H9 (cell line): ENCODE measurements at regions not wholly inside any gene's neighbourhood (a gene's known extent, or its start where the extent isn't known, plus 50 kb on each side); places are given as distances from the start of the nearest gene placed in this dataset.

Experiments used
- DNase-seq: peaks from one replicate; pipeline ENCODE4 v3.0.0-alpha.2; 2017
- H2AFZ ChIP-seq: one replicate; pipeline ENCODE4 v1.6.1; 2013; ENCODE audit warnings: mild to moderate bottlenecking, low read length, control low read depth, moderate library complexity
- H2AK5ac ChIP-seq: 2 replicates; pipeline ENCODE4 v1.6.1; 2013; ENCODE audit warnings: low read length, control low read depth, mixed read lengths; ENCODE audit not compliant: insufficient read length
- H2BK120ac ChIP-seq: one replicate; pipeline ENCODE4 v1.6.1; 2013; ENCODE audit warnings: low read depth, mild to moderate bottlenecking, low read length, control low read depth, inconsistent platforms; ENCODE audit not compliant: poor library complexity, severe bottlenecking
- H2BK12ac ChIP-seq: 2 replicates; pipeline ENCODE4 v1.6.1; 2013; ENCODE audit warnings: low read length, control low read depth, mixed read lengths, low read depth; ENCODE audit not compliant: insufficient read length
- H2BK15ac ChIP-seq: 2 replicates; pipeline ENCODE4 v1.6.1; 2013; ENCODE audit warnings: low read depth, low read length, control low read depth
- H2BK20ac ChIP-seq: one replicate; pipeline ENCODE4 v1.6.1; 2013; ENCODE audit warnings: low read depth, mild to moderate bottlenecking, low read length, control low read depth, inconsistent platforms; ENCODE audit not compliant: poor library complexity, severe bottlenecking
- H2BK5ac ChIP-seq: 2 replicates; pipeline ENCODE4 v1.6.1; 2013; ENCODE audit warnings: low read length, control low read depth, mixed read lengths; ENCODE audit not compliant: insufficient read length
- H3K14ac ChIP-seq: 2 replicates; pipeline ENCODE4 v1.6.1; 2013; ENCODE audit warnings: low read length, control low read depth; ENCODE audit not compliant: insufficient read depth
- H3K18ac ChIP-seq: 2 replicates; pipeline ENCODE4 v1.6.1; 2013; ENCODE audit warnings: low read depth, mild to moderate bottlenecking, mixed read lengths, low read length, control low read depth; ENCODE audit not compliant: insufficient read length
- H3K23ac ChIP-seq: 2 replicates; pipeline ENCODE4 v1.6.1; 2013; ENCODE audit warnings: low read length, control low read depth, mixed read lengths, low read depth; ENCODE audit not compliant: insufficient read length
- H3K23me2 ChIP-seq: 2 replicates; pipeline ENCODE4 v1.6.1; 2013; ENCODE audit warnings: low read depth, mild to moderate bottlenecking, mixed read lengths, low read length, control low read depth; ENCODE audit not compliant: insufficient read length, poor library complexity, severe bottlenecking
- H3K27ac ChIP-seq: 2 replicates; pipeline ENCODE4 v1.5.1; 2013; ENCODE audit warnings: low read length, control low read depth, mixed read lengths, low read depth; ENCODE audit not compliant: insufficient read length
- H3K27me3 ChIP-seq: 2 replicates; pipeline ENCODE4 v1.6.1; 2013; ENCODE audit warnings: low read length, control low read depth, inconsistent platforms; ENCODE audit not compliant: insufficient read depth
- H3K4ac ChIP-seq: 2 replicates; pipeline ENCODE4 v1.6.1; 2013; ENCODE audit warnings: low read depth, mild to moderate bottlenecking, control low read depth, inconsistent platforms, low read length, moderate library complexity
- H3K4me1 ChIP-seq: 2 replicates; pipeline ENCODE4 v1.6.1; 2013; ENCODE audit warnings: low read length, control low read depth, inconsistent platforms; ENCODE audit not compliant: insufficient read depth
- H3K4me2 ChIP-seq: 2 replicates; pipeline ENCODE4 v1.6.1; 2013; ENCODE audit warnings: low read length, control low read depth, mixed read lengths; ENCODE audit not compliant: insufficient read length, insufficient read depth
- H3K56ac ChIP-seq: 2 replicates; pipeline ENCODE4 v1.6.1; 2013; ENCODE audit warnings: low read depth, mild to moderate bottlenecking, mixed read lengths, low read length, control low read depth; ENCODE audit not compliant: insufficient read length
- H3K79me1 ChIP-seq: 2 replicates; pipeline ENCODE4 v1.6.1; 2013; ENCODE audit warnings: low read depth, mild to moderate bottlenecking, moderate library complexity, low read length, control low read depth, inconsistent platforms; ENCODE audit not compliant: insufficient read depth, poor library complexity, severe bottlenecking
- H3K79me2 ChIP-seq: 2 replicates; pipeline ENCODE4 v1.6.1; 2013; ENCODE audit warnings: low read length, control low read depth, inconsistent platforms; ENCODE audit not compliant: insufficient read depth
- H3K9ac ChIP-seq: 2 replicates; pipeline ENCODE4 v1.6.1; 2013; ENCODE audit warnings: low read length, control low read depth, mixed read lengths; ENCODE audit not compliant: insufficient read length; ENCODE audit errors: extremely low read depth
- H3K9me3 ChIP-seq: one replicate; pipeline ENCODE4 v1.6.1; 2013; ENCODE audit warnings: low read depth, low read length, inconsistent platforms; ENCODE audit not compliant: control insufficient read depth
- H3T11ph ChIP-seq: one replicate; pipeline ENCODE4 v1.6.1; 2013; ENCODE audit warnings: mild to moderate bottlenecking, low read length, control low read depth, inconsistent platforms
- H4K20me1 ChIP-seq: one replicate; pipeline ENCODE4 v1.6.1; 2013; ENCODE audit not compliant: control insufficient read depth, insufficient read length, insufficient read depth
- H4K5ac ChIP-seq: 2 replicates; pipeline ENCODE4 v1.6.1; 2013; ENCODE audit warnings: low read depth, mild to moderate bottlenecking, mixed read lengths, low read length, control low read depth; ENCODE audit not compliant: insufficient read length
- H4K8ac ChIP-seq: replicated peaks from 2 replicates; pipeline ENCODE4 v1.6.1; 2013; ENCODE audit warnings: low read length, control low read depth, mixed read lengths, low read depth; ENCODE audit not compliant: insufficient read length
- H4K91ac ChIP-seq: 2 replicates; pipeline ENCODE4 v1.6.1; 2013; ENCODE audit warnings: low read depth, mild to moderate bottlenecking, moderate library complexity, mixed read lengths, low read length, control low read depth; ENCODE audit not compliant: insufficient read length
- H3K27ac Mint-ChIP-seq, 3 experiments: 2 replicates in 2 of 3; 3 replicates in 1 of 3; pipeline ENCODE4 v1.8.0; 2020 to 2021; ENCODE audit warnings: mixed read lengths in 3 of 3, mild to moderate bottlenecking in 1 of 3, moderate library complexity in 1 of 3
- H3K27me3 Mint-ChIP-seq: 2 replicates; pipeline ENCODE4 v1.8.0; 2021; ENCODE audit warnings: low read depth, mild to moderate bottlenecking, moderate library complexity, mixed read lengths
- H3K36me3 Mint-ChIP-seq, 3 experiments: 2 replicates in 2 of 3; 3 replicates in 1 of 3; pipeline ENCODE4 v1.8.0; 2020 to 2021; ENCODE audit warnings: low read depth in 3 of 3, mixed read lengths in 3 of 3; ENCODE audit not compliant: insufficient read depth in 1 of 3
- H3K4me1 Mint-ChIP-seq, 2 experiments: 2 replicates each; pipeline ENCODE4 v1.8.0; 2020; ENCODE audit warnings: mixed read lengths in 2 of 2
- H3K4me3 Mint-ChIP-seq, 2 experiments: 2 replicates in 1 of 2; 3 replicates in 1 of 2; pipeline ENCODE4 v1.8.0; 2020 to 2021; ENCODE audit warnings: mild to moderate bottlenecking in 2 of 2, mixed read lengths in 2 of 2, moderate library complexity in 1 of 2
- H3K9me3 Mint-ChIP-seq, 2 experiments: 2 replicates in 1 of 2; 3 replicates in 1 of 2; pipeline ENCODE4 v1.8.0; 2020; ENCODE audit warnings: mild to moderate bottlenecking in 2 of 2, mixed read lengths in 2 of 2, moderate library complexity in 1 of 2
- CTCF ChIP-seq: fragments of 200-600 bp; sonication (generic); conservative IDR thresholded peaks from 3 replicates; pipeline ENCODE4 v1.8.0; 2021; ENCODE audit warnings: antibody characterized with exemption, mild to moderate bottlenecking
- WGBS: extraction: QIAGEN DNeasy Blood & Tissue Kit; methylation state at CpG from one replicate; pipeline ENCODE4 v1.1.7; 2013; ENCODE audit warnings: missing lambda C conversion rate, low lambda C conversion rate, mixed read lengths; ENCODE audit not compliant: insufficient read length; ENCODE audit errors: extremely low coverage; 5-methylcytosine and 5-hydroxymethylcytosine counted together

GRCh38 chr1:8158995-8159394 is 132.9 kb upstream of the ERRFI1 start:
- Histone ChIP-seq H3K14ac (no peak overlapping the region), H3T11ph (no peak overlapping the region), H4K5ac (no peak overlapping the region), H2BK5ac (no peak overlapping the region), H2AK5ac (no peak overlapping the region), H4K8ac (no peak overlapping the region), H3K56ac (no peak overlapping the region), H3K27ac (no peak overlapping the region), H2BK20ac (no peak overlapping the region), H2AFZ (no peak overlapping the region), H3K23me2 (no peaks in the 10 kb centered on the region), H3K23ac (no peak overlapping the region), H3K18ac (no peak overlapping the region), H4K91ac (no peak overlapping the region), H3K79me1 (no peaks in the 10 kb centered on the region), H3K9me3 (no peaks in the 10 kb centered on the region), H3K4me1 (no peaks in the 10 kb centered on the region), H3K9ac (no peak overlapping the region), H3K4ac (no peak overlapping the region), H3K27me3 (no peaks in the 10 kb centered on the region), H4K20me1 (no peaks in the 10 kb centered on the region), H3K79me2 (no peaks in the 10 kb centered on the region), H2BK15ac (no peak overlapping the region), H3K4me2 (no peak overlapping the region), H2BK12ac (no peak overlapping the region), H2BK120ac (no peak overlapping the region)
- H3K9me3 Mint-ChIP-seq: peaks cover 2% of the 10 kb centered on the region in 2 experiments; a peak in 2 of 5 replicates
- no CpG with 5 or more reads among the region's 4 CpGs for WGBS
- TF ChIP-seq CTCF: no peak
- peaks cover 20 to 23% of the 10 kb centered on the region in 2 experiments for H3K4me1 Mint-ChIP-seq
- DNase-seq: no peak
- H3K27me3 Mint-ChIP-seq: no peaks in the 10 kb centered on the region; the same call in none of the 2 replicates
- no peak overlapping the region for H3K27ac Mint-ChIP-seq
- H3K36me3 Mint-ChIP-seq: no peaks in the 10 kb centered on the region; a peak in 2 of 7 replicates
- no peak overlapping the region for H3K4me3 Mint-ChIP-seq
